ENCODE measurements at regions not wholly inside any gene's neighbourhood (a gene's known extent, or its start where the extent isn't known, plus 50 kb on each side); places are given as distances from the start of the nearest gene placed in this dataset.

DNA sequence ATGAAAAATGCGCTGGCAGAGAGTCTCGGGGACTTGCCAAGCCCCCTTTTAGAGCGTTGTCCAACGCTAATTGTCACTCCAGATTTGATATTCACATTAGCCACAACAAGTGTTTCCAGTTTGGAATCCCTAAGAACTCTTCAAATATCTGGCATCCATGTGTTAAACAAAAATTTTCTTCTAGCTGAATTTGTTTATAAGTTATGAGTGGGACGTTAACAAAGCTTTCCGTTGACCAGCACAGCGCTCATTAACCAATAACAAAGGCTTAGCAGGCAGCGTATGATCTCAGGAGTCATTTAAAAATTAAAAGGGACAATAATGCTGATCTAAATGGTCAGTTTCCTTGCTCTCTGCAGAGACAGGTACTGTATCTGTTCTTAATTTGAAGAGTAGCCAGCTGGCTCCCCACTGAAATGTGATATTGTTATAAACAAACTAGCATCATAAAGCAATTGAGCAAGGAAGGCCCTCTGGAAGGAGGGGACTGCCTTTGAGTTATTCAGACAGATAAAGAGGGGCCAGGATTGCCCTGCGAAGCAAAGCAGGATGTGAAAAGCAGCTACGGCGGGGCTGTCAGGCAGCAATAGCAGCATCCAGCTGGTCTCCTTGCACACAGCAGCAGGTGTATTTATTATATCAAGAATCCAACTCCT is 337.2 kb upstream of the SALL3 start:
- TF ChIP-seq ZFP36 (IDR thresholded peaks at IDR 0.05; ENCODE audit: borderline replicate concordance, low read depth, low read length, partially characterized antibody) (no peak), SRSF9 (IDR thresholded peaks at IDR 0.05; ENCODE audit: borderline replicate concordance, insufficient read depth, low read depth, low read length, poor library complexity, severe bottlenecking) (no peak), HBP1 (CRISPR knock-in tag; IDR thresholded peaks at IDR 0.05; ENCODE audit: low read depth) (no peak), CTCF (CRISPR knock-in tag; IDR thresholded peaks at IDR 0.05) (no peak), TARDBP (CRISPR knock-in tag; IDR thresholded peaks at IDR 0.05) (no peak), POLR2A (IDR thresholded peaks at IDR 0.05; ENCODE audit: insufficient read depth in 1 of 2, low read depth in 2 of 2, low read length in 2 of 2) (no peak), NCOA1 (CRISPR knock-in tag; IDR thresholded peaks at IDR 0.05) (no peak), DPF2 (CRISPR knock-in tag; IDR thresholded peaks at IDR 0.05; ENCODE audit: borderline replicate concordance, low read depth) (no peak), RFX5 (IDR thresholded peaks at IDR 0.05; ENCODE audit: low read depth, low read length) (no peak), EZH2 (conservative IDR thresholded peaks at IDR 0.05; ENCODE audit: low read depth, low read length) (no peak)
- TF ChIP-seq, protein P1, sequence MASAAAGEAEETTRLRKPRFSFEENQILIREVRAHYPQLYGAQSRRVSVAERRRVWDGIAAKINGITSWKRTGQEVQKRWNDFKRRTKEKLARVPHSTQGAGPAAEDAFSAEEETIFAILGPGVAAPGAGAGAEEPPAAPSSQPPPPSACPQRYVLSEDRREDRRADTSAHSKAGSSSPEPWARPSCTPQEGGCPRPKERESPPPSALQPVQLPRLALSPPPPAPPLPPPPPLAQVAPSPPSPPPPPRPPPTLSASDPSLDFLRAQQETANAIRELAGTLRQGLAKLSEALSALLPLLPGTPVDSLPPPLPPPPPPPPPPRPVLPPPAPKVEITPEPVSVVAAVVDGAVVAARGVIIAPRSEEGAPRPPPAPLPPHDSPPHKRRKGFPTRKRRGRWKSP (CRISPR knock-in tag; IDR thresholded peaks at IDR 0.05): no peak
- TF ChIP-seq, protein P2, sequence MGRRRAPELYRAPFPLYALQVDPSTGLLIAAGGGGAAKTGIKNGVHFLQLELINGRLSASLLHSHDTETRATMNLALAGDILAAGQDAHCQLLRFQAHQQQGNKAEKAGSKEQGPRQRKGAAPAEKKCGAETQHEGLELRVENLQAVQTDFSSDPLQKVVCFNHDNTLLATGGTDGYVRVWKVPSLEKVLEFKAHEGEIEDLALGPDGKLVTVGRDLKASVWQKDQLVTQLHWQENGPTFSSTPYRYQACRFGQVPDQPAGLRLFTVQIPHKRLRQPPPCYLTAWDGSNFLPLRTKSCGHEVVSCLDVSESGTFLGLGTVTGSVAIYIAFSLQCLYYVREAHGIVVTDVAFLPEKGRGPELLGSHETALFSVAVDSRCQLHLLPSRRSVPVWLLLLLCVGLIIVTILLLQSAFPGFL (CRISPR knock-in tag; IDR thresholded peaks at IDR 0.05): no peak

Measured in HepG2 (cell line).